Osteoblast (primary cell): ENCODE measurements at regions not wholly inside any gene's neighbourhood (a gene's known extent, or its start where the extent isn't known, plus 50 kb on each side); places are given as distances from the start of the nearest gene placed in this dataset.

Source experiments
- DNase-seq: peaks from one replicate; pipeline ENCODE4 v3.0.0; 2011; ENCODE audit warnings: low spot score, mixed read lengths; ENCODE audit not compliant: insufficient read length; ENCODE audit errors: missing footprints
- H2AFZ ChIP-seq: 2 replicates; pipeline ENCODE4 v1.6.0; 2011; ENCODE audit warnings: mild to moderate bottlenecking, low read length
- H3K27ac ChIP-seq: 2 replicates; pipeline ENCODE4 v1.5.1; 2011; ENCODE audit warnings: mild to moderate bottlenecking, low read depth, low read length, moderate library complexity
- H3K27me3 ChIP-seq: 2 replicates; pipeline ENCODE4 v1.6.0; 2012; ENCODE audit warnings: mild to moderate bottlenecking, control low read depth, inconsistent platforms, low read length, moderate library complexity; ENCODE audit not compliant: insufficient read depth
- H3K36me3 ChIP-seq: 2 replicates; pipeline ENCODE4 v1.5.1; 2011; ENCODE audit warnings: mild to moderate bottlenecking, low read length, control low read depth, moderate library complexity; ENCODE audit not compliant: insufficient read depth
- H3K4me1 ChIP-seq: 2 replicates; pipeline ENCODE4 v1.5.1; 2011; ENCODE audit warnings: mild to moderate bottlenecking, low read length, control low read depth, moderate library complexity; ENCODE audit not compliant: insufficient read depth
- H3K4me2 ChIP-seq: 2 replicates; pipeline ENCODE4 v1.6.0; 2011; ENCODE audit warnings: mild to moderate bottlenecking, low read length; ENCODE audit not compliant: insufficient read depth
- H3K4me3 ChIP-seq: fragments of 200-600 bp; sonication (generic); 3 replicates; pipeline ENCODE4 v1.5.1; 2012; ENCODE audit warnings: mild to moderate bottlenecking, low read length, inconsistent platforms; ENCODE audit not compliant: insufficient read depth
- H3K79me2 ChIP-seq: 2 replicates; pipeline ENCODE4 v1.6.0; 2012; ENCODE audit warnings: mild to moderate bottlenecking, low read length, control low read depth, inconsistent platforms; ENCODE audit not compliant: insufficient read depth
- H3K9me3 ChIP-seq: 2 replicates; pipeline ENCODE4 v1.5.1; 2011; ENCODE audit warnings: low read depth, low read length, control low read depth
- H4K20me1 ChIP-seq: 2 replicates; pipeline ENCODE4 v1.6.0; 2012; ENCODE audit warnings: mild to moderate bottlenecking, low read length, control low read depth; ENCODE audit not compliant: insufficient read depth
- CTCF ChIP-seq: IDR thresholded peaks from 2 replicates; pipeline ENCODE4 v1.5.1; 2011; ENCODE audit warnings: mild to moderate bottlenecking, low read depth, low read length, moderate library complexity; ENCODE audit errors: extremely low read depth

DNA sequence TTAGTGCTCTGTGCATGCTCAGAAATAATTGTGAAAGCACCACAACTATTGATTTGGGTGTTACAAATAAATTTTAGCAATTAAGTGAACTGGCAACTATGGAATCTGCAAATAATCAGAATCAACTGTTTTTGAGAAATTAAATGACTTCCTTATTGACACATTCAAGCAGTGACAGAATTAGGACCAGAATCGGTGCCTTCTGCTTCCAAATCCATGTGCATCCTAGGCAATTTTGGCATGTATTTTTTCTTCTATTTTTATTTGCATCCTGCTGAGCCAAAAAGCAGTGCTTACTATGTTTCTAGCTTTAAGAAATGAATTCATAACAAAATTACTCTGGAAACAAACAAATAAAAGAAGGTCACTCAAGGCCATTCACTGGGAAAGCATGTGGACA lies 408.2 kb downstream of the GXYLT1 start:
- no peak for TF ChIP-seq CTCF
- H4K20me1 ChIP-seq: no peaks in the 10 kb centered on the region

GRCh38 chr12:41731691-41732090 lies 413.0 kb downstream of the GXYLT1 start:
- H3K4me1 ChIP-seq: no peaks in the 10 kb centered on the region
- TF ChIP-seq CTCF: no peak
- H3K4me3 ChIP-seq: no peak overlapping the region
- H3K9me3 ChIP-seq: no peaks in the 10 kb centered on the region
- H3K27me3 ChIP-seq: no peaks in the 10 kb centered on the region
- no peaks in the 10 kb centered on the region for H3K79me2 ChIP-seq
- no peak for DNase-seq
- no peaks in the 10 kb centered on the region for H3K36me3 ChIP-seq
- H3K27ac ChIP-seq: no peak overlapping the region
- no peaks in the 10 kb centered on the region for H4K20me1 ChIP-seq
- no peak overlapping the region for H2AFZ ChIP-seq
- H3K4me2 ChIP-seq: no peak overlapping the region

More for the DNA sequence above, 408.2 kb downstream of the GXYLT1 start:
- Histone ChIP-seq H3K4me1 (no peaks in the 10 kb centered on the region), H3K9me3 (no peaks in the 10 kb centered on the region), H3K4me2 (no peak overlapping the region), H3K27me3 (no peaks in the 10 kb centered on the region), H3K36me3 (no peaks in the 10 kb centered on the region), H3K4me3 (no peak overlapping the region), H2AFZ (no peak overlapping the region), H3K27ac (no peak overlapping the region), H3K79me2 (no peaks in the 10 kb centered on the region)
- DNase-seq: no peak

DNA sequence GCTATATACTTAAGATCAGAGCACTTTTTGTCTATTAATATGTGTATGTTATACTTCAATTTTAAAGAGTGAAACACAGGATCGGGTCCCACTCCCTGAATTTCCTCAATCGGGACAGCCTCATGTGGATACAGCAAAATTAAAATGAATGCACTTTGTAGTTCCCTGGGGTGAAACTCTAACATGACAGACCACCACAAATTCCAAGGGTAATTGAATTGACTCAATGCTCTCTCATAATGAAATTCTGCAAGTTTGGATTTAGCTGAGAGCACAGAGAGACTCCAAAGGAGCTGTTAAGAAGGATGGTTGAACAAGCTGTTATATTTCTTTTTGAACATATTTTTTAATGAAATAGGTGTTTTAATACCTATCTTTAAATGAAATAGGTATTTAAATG lies 413.6 kb downstream of the GXYLT1 start:
- H3K9me3 ChIP-seq: no peaks in the 10 kb centered on the region
- no peaks in the 10 kb centered on the region for H3K79me2 ChIP-seq
- no peaks in the 10 kb centered on the region for H3K4me1 ChIP-seq
- no peak for DNase-seq
- no peaks in the 10 kb centered on the region for H4K20me1 ChIP-seq
- H3K27ac ChIP-seq: no peak overlapping the region
- no peak overlapping the region for H3K4me2 ChIP-seq
- no peak overlapping the region for H2AFZ ChIP-seq
- TF ChIP-seq CTCF: no peak
- H3K36me3 ChIP-seq: no peaks in the 10 kb centered on the region
- no peaks in the 10 kb centered on the region for H3K27me3 ChIP-seq
- H3K4me3 ChIP-seq: no peak overlapping the region

DNA sequence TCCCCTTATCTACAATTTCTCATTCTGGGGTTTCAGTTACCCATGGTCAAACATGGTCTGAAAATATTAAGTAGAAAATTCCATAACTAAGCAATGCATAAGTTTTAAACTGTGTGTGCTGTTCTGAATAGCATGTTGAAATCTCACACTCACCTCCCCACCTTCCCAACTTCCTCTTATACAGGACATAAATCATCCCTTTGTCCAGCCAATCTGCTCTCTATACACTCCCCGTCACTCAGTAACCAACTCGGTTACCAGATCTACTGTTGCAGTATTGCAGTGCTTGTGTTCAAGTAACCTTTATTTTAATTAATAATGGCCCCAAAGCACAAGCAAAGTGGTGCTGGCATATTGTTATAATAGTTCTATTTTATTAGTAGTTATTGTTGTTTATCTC lies 420.5 kb downstream of the GXYLT1 start:
- Histone ChIP-seq H2AFZ (no peak overlapping the region), H3K4me3 (no peak overlapping the region), H3K79me2 (no peaks in the 10 kb centered on the region), H3K36me3 (no peaks in the 10 kb centered on the region), H4K20me1 (no peaks in the 10 kb centered on the region), H3K9me3 (no peaks in the 10 kb centered on the region), H3K27me3 (no peaks in the 10 kb centered on the region), H3K4me2 (no peak overlapping the region), H3K4me1 (no peaks in the 10 kb centered on the region), H3K27ac (no peak overlapping the region)
- no peak for DNase-seq
- TF ChIP-seq CTCF: no peak
